ENCODE measurements at regions not wholly inside any gene's neighbourhood (a gene's known extent, or its start where the extent isn't known, plus 50 kb on each side); places are given as distances from the start of the nearest gene placed in this dataset.

DNA sequence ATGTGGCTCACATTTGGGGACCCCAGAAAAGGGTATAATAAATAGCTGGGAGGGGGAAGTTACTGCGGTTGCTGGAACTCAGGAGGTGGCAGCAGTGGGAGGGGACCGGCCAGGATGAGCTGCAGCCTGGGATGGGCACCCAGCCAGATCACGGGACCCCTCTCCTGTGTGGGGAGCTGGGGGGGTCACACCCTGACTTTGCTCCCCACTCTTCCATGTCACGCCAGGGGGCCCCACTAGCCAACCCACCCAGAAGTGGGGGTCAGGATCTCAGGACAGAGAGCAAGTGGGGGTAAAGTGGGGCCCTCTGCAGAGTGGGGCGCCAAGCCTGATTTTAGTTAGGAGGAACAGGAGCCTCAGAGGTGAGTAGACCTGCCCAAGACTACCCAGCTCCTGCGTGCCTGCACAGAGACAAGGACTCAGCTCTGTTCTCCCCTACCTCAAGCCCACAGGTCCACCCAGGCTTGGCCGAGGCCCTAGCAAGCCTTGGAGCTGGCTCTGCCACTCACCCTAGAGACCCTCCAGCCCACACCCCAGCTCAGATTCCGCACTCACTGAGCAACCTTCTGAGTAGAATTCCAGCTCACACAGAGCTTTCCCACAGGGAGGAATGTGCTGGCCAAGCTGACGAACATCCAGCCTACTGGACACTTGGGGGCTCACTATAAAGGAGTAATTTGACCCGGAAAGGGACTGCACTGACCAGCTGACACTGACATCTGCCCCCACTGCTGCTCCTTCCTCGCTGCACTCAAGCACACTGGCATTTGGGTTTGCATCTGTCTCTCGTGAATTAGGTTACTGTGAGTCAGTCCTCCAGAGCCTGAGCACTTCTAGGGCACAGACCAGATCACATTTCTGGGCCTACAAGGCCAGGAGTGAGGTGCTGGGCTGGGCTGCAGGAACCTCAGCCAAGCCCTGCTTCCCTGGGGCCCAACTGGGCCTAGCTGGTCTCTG lies 310.1 kb downstream of the C16orf95 start:
- in situ Hi-C loops (cut with HindIII; ENCODE audit: low sequenced_read_pairs) = no loop called here
- DNase-seq (ENCODE audit: low spot score) = no peak

DNA sequence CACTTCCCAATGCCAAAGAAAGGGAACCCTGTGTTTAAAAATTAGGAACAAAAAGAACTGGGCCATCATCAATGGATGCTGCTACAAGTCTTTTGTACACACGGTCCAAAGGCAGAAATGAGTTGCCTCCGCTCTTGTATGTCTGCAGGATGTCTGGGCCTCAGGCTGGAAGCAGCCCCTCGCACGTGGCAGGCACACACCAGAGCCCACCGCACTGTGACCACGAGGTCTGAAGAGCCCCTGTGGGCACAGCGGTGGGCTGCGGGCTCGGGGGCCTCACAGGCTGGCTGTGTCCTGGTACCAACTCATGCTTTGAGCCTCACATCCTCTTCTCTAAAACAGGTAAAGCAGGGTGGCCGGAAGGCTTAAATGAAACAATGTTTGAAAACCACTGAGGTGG lies 309.3 kb downstream of the C16orf95 start:
- in situ Hi-C loops (cut with HindIII; ENCODE audit: low sequenced_read_pairs) = no loop called here
- no peak for DNase-seq (ENCODE audit: low spot score)

DNA sequence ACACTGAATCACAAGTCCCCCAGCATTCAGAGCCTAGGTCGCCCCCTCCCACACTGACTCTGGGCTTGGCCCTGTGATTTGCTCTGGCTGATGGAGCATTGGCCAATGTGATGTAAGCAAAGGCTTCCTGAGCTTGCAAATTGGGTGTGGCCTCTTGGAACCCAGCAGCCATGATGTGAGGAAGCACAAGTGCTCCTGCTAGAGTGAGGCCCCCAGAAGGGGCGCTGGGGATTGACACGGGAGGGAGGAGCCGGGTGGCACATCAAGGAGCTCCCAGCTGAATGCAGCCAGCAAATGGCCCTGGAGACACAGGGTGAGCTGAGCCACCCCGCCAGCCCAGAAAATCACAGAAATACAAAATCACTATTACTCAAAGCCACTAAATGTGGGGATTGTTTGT lies 308.5 kb downstream of the C16orf95 start:
- no peak for DNase-seq (ENCODE audit: low spot score)
- in situ Hi-C loops (cut with HindIII; ENCODE audit: low sequenced_read_pairs) = no loop called here

- no peak for DNase-seq (ENCODE audit: low spot score)
- in situ Hi-C loops (cut with HindIII; ENCODE audit: low sequenced_read_pairs) = no loop called here
Measured at GRCh38 chr16:87012954-87013938, 303.9 kb downstream of the C16orf95 start.

DNA sequence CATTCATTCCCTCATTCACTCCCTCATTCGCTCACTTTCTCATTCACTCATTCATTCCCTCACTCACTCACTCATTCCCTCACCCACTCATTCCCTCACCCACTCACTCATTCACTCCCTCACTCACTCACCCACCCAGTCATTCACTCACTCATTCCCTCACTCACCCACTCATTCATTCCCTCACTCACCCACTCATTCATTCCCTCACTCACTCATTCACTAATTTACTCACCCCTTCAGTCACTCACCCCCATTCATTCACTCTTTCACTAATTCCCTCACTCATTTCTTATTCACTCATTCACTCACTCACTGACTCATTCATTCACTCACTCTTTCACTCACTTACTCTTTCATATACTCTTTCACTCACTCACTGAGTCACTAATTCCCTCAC lies 303.1 kb downstream of the C16orf95 start:
- no peak for DNase-seq (ENCODE audit: low spot score)
- in situ Hi-C loops (cut with HindIII; ENCODE audit: low sequenced_read_pairs) = no loop called here

DNA sequence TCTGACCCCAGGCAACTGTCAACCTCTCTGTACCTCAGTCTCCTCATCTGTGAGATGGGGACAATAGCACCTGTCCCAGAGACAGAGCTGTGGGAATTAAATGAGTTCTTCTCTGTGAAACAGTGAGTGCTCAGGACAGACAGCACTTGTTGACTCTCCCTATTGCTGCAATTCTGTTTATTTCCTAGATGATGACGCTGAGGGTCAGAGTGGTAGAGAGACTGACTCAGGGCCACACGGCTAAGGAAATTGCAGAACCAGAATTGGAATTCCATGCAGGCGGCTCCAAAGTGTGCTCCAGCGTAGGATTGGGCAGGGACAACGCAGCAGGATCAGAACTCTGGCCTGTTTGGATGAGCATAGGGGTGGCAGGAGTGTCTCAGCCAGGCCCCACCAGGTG lies 302.2 kb downstream of the C16orf95 start:
- DNase-seq (ENCODE audit: low spot score) = no peak
- in situ Hi-C loops (cut with HindIII; ENCODE audit: low sequenced_read_pairs) = no loop called here

GRCh38 chr16:87016046-87017035 lies 300.9 kb downstream of the C16orf95 start:
- in situ Hi-C loops (cut with HindIII; ENCODE audit: low sequenced_read_pairs) = no loop called here
- no peak for DNase-seq (ENCODE audit: low spot score)

GRCh38 chr16:87017371-87018012 lies 299.7 kb downstream of the C16orf95 start:
- in situ Hi-C loops (cut with HindIII; ENCODE audit: low sequenced_read_pairs) = no loop called here
- no peak for DNase-seq (ENCODE audit: low spot score)

- DNase-seq (ENCODE audit: low spot score) = no peak
- in situ Hi-C loops (cut with HindIII; ENCODE audit: low sequenced_read_pairs) = no loop called here
Measured at GRCh38 chr16:87025676-87026075, 291.5 kb downstream of the C16orf95 start.

DNA sequence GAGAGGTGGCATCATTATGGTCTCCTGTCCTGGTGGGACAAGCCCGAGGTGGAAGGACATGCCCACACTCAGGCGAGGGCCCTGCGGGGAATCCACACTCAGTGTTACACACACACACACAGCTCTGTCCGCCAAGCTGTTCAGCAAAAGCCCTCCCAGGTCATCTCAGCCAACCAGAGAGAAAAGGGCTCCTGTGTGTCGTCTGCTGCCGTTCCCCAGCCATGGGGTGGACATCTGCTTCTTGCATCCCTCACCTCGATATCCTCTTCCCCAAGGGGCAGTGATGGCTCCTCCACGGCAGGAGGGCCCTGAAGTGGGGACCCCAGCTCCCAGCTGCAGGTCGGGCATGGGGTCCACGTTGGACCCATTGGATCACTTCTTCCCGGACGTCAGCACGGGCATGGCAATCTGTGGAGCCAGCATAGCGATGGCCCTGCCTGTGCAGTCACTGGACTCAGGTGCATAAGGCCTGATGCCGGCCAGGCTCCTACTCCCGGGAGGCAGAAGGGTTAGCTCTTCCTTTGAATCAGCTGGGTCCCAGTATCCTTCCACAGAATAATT lies 290.1 kb downstream of the C16orf95 start:
- no peak for DNase-seq (ENCODE audit: low spot score)
- in situ Hi-C loops (cut with HindIII; ENCODE audit: low sequenced_read_pairs) = no loop called here

- in situ Hi-C loops (cut with HindIII; ENCODE audit: low sequenced_read_pairs) = no loop called here
- no peak for DNase-seq (ENCODE audit: low spot score)
Measured at GRCh38 chr16:87028481-87029320, 288.5 kb downstream of the C16orf95 start.

- no peak for DNase-seq (ENCODE audit: low spot score)
- in situ Hi-C loops (cut with HindIII; ENCODE audit: low sequenced_read_pairs) = no loop called here
Measured at GRCh38 chr16:87032554-87032953, 284.6 kb downstream of the C16orf95 start.

DNA sequence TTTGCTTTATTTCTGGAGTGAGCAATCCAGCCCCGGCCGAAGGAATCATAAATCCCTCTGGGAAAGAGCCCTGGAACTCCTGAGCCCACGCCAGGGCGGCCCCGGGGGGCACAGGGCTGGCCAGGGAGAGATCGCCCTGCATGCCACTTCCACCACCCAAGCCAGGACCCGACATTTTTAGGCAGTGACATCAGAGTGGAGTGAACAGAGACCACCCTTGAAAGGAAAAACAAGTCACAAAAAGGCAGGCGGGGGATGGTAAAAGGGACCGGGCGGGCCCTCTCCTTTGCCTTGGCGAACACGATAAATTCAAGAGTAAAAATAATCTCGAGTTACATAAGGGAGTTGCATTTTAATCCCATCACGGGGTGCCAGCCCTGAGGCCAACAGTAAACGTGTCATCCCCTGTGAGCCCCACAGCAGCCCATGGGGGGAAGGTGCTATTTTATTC lies 284.1 kb downstream of the C16orf95 start:
- in situ Hi-C loops (cut with HindIII; ENCODE audit: low sequenced_read_pairs) = no loop called here
- DNase-seq (ENCODE audit: low spot score) = no peak

DNA sequence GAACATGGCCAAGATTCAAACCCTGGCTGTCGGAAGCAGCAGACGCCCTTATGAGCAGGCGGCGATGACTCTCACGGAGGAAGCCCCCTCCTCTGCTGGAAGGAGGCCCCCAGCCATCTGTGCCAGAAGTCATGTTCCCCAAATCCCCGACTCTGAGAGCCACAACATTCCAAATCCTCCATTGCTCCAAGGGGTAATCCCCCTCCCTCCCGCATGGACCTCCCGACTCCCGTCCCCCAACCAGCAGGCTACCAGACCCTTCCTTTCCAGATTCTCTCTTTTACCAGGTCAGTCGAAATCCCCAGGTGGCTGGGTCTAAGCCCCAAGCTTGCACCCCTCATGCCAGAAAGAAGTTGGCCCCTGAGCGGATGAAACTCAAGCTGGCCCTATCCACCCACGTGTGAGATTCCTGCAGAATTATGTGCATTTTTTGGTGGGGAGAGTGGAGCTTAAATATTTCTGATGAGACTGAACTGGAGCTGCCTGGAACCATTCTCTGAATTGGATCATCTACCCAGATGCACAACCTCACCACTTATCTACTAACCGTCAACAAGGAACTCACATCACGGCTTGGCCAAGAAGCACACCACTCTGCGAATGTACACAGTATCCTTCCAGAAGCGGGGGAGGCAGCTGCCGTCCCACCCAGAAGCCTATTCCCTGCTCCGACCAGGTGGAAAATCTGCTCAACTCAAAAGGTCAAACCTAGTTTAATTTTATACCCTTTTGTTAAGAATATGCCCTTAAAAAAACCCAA lies 283.5 kb downstream of the C16orf95 start:
- DNase-seq (ENCODE audit: low spot score) = no peak
- in situ Hi-C loops (cut with HindIII; ENCODE audit: low sequenced_read_pairs) = no loop called here

- no peak for DNase-seq (ENCODE audit: low spot score)
- in situ Hi-C loops (cut with HindIII; ENCODE audit: low sequenced_read_pairs) = no loop called here
Measured at GRCh38 chr16:87034317-87034716, 282.9 kb downstream of the C16orf95 start.

DNA sequence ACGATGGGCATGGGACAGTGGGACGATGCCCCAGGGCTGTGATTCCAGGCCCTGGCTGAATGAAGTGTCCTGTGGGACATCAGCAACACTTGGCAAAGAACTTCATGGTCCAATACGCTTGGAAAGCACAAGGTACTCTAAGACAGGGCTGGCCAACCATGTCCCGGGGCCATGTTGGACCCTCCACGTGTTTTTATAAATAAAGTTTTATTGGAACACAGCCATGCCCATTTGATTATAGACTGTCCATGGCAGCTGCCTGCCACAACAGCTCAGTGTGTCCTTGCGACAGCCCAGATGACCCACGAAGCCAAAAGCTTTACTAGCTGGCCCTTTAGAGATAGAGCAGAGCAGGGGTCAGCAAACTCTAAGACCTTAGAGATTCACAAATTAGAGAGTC lies 282.1 kb downstream of the C16orf95 start:
- in situ Hi-C loops (cut with HindIII; ENCODE audit: low sequenced_read_pairs) = no loop called here
- DNase-seq (ENCODE audit: low spot score) = no peak

Measured in G401 (cell line).